H1 (cell line): ENCODE measurements at regions not wholly inside any gene's neighbourhood (a gene's known extent, or its start where the extent isn't known, plus 50 kb on each side); places are given as distances from the start of the nearest gene placed in this dataset.

Experiments
- CHD7 ChIP-seq: fragments of 300-600 bp; sonication (generic); IDR thresholded peaks from 2 replicates; pipeline ENCODE4 v1.7.1; 2012; ENCODE audit warnings: low read length, moderate library complexity, mild to moderate bottlenecking, inconsistent platforms; ENCODE audit not compliant: insufficient replicate concordance
- JUND ChIP-seq: IDR thresholded peaks from 2 replicates; pipeline ENCODE4 v1.6.1; 2011; ENCODE audit warnings: mild to moderate bottlenecking, improper control_type of control experiment, low read length
- KDM5A ChIP-seq: fragments of 200-600 bp; IDR thresholded peaks from 2 replicates; pipeline ENCODE4 v1.7.1; 2012; ENCODE audit warnings: mild to moderate bottlenecking, low read length, inconsistent platforms, mixed read lengths
- NANOG ChIP-seq: IDR thresholded peaks from 2 replicates; pipeline ENCODE4 v1.6.1; 2011; ENCODE audit warnings: low read length, low read depth, mild to moderate bottlenecking, inconsistent platforms; ENCODE audit not compliant: insufficient read depth, poor library complexity, severe bottlenecking
- PHF8 ChIP-seq: fragments of 200-600 bp; sonication (generic); conservative IDR thresholded peaks from 2 replicates; pipeline ENCODE4 v1.7.1; 2012; ENCODE audit warnings: low read depth, mild to moderate bottlenecking, inconsistent platforms, low read length, moderate library complexity
- SAP30 ChIP-seq: fragments of 300-600 bp; sonication (generic); IDR thresholded peaks from 2 replicates; pipeline ENCODE4 v1.7.1; 2012; ENCODE audit warnings: low read length, moderate library complexity, mild to moderate bottlenecking, inconsistent platforms; ENCODE audit not compliant: insufficient read depth, insufficient replicate concordance
- SIX5 ChIP-seq: IDR thresholded peaks from 2 replicates; pipeline ENCODE4 v1.6.1; 2011; ENCODE audit warnings: mild to moderate bottlenecking, low read depth, low read length
- TEAD4 ChIP-seq: IDR thresholded peaks from 2 replicates; pipeline ENCODE4 v1.6.1; 2012; ENCODE audit warnings: low read depth, low read length, inconsistent platforms, mixed read lengths
- TF ChIP-seq, protein P1 (sequence below): IDR thresholded peaks from 2 replicates; pipeline ENCODE4 v1.6.1; 2012; ENCODE audit warnings: inconsistent platforms

DNA sequence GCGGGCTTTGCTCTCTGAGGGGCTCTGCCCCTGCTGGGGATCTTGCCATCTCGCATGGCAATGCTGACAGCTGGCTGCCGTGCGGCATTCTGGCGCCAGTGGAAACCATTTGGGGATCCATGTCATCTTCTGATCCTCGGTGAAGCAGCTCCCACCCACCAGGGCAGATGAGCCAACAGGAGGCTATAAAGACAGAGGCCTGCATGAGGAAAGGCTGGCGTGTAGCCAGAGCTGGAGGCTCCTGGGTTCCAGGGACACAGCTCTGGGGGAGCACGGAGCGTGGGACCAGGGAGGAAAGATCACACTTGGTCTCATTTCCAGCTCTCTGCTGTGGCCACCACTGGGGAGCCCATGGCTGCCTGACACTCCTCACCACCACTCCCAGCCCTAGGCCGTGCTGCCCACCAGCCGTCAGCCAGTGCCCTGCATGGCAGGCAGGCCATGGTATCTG lies 145.8 kb downstream of the ZFP36L2 start (continued):
- TF ChIP-seq CHD7 (no peak), PHF8 (no peak), JUND (no peak), NANOG (no peak), SAP30 (no peak), SIX5 (no peak), TEAD4 (no peak), KDM5A (no peak)
- TF ChIP-seq, protein P1, sequence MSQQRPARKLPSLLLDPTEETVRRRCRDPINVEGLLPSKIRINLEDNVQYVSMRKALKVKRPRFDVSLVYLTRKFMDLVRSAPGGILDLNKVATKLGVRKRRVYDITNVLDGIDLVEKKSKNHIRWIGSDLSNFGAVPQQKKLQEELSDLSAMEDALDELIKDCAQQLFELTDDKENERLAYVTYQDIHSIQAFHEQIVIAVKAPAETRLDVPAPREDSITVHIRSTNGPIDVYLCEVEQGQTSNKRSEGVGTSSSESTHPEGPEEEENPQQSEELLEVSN: no peak
